ENCODE measurements at regions not wholly inside any gene's neighbourhood (a gene's known extent, or its start where the extent isn't known, plus 50 kb on each side); places are given as distances from the start of the nearest gene placed in this dataset.

- TF ChIP-seq, protein P1, sequence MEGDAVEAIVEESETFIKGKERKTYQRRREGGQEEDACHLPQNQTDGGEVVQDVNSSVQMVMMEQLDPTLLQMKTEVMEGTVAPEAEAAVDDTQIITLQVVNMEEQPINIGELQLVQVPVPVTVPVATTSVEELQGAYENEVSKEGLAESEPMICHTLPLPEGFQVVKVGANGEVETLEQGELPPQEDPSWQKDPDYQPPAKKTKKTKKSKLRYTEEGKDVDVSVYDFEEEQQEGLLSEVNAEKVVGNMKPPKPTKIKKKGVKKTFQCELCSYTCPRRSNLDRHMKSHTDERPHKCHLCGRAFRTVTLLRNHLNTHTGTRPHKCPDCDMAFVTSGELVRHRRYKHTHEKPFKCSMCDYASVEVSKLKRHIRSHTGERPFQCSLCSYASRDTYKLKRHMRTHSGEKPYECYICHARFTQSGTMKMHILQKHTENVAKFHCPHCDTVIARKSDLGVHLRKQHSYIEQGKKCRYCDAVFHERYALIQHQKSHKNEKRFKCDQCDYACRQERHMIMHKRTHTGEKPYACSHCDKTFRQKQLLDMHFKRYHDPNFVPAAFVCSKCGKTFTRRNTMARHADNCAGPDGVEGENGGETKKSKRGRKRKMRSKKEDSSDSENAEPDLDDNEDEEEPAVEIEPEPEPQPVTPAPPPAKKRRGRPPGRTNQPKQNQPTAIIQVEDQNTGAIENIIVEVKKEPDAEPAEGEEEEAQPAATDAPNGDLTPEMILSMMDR (IDR thresholded peaks at IDR 0.05) = no peak
- no peak for TF ChIP-seq ZFX (IDR thresholded peaks at IDR 0.05; ENCODE audit: borderline replicate concordance)
These were observed 262.6 kb downstream of the C4orf33 start for GRCh38 chr4:129358571-129358970.

DNA sequence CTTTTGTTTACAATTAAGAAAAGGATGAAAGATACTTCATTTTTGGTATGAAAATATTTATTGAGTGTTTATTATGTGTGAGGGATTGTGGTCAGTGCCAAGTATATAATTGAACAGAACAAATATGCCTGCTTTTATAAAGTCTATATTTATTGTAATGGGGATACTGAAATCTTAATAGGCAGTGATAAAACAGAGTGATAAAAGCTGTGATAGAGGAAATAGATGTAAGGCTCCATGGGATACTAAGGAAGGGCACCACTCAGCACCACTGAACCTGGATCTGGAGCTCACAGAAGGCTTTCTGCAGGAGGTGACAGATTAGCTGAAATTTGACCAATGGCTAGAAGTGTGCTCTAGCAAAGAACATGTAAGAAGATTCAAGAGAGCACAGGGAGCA lies 263.5 kb downstream of the C4orf33 start:
- no peak for TF ChIP-seq ZFX (IDR thresholded peaks at IDR 0.05; ENCODE audit: borderline replicate concordance)
- TF ChIP-seq, protein P1 (IDR thresholded peaks at IDR 0.05) = no peak
- no peak overlapping the region for H3K27ac ChIP-seq

More at GRCh38 chr4:129358571-129358970, 262.6 kb downstream of the C4orf33 start:
- no peak overlapping the region for H3K27ac ChIP-seq

DNA sequence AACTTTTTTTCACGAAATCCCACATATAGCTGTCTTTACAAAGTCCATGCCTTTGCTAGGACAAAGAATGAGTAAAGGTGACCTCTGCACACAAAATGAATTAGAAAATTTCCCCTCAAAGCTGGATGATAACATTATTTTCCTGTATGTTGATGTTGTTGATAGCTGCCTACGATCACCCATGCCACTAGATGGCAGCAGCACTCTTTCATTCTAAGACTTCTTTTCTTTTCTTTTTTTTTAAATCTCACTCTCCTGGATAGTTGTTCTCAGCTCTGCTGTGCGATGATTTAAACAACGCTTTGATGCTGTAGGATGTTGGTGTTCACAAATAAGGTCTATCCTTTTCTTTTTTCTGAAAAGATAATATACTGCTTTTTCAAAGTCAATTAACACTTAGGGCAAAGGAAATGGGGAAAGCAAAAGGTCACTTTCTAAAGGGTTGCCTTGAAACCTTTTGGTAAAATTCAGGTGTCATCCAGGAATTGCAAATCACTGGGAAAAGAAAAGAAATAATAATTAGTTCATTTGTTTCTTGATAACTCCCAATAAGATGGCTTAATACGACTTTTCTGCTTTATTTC lies 266.8 kb downstream of the C4orf33 start:
- no peak for TF ChIP-seq ZFX (IDR thresholded peaks at IDR 0.05; ENCODE audit: borderline replicate concordance)
- TF ChIP-seq, protein P1 (IDR thresholded peaks at IDR 0.05) = peak; percentile 86
- H3K27ac ChIP-seq = no peak overlapping the region

GRCh38 chr4:129364747-129365452 lies 268.9 kb downstream of the C4orf33 start:
- TF ChIP-seq, protein P1 (IDR thresholded peaks at IDR 0.05) = no peak
- no peak for TF ChIP-seq ZFX (IDR thresholded peaks at IDR 0.05; ENCODE audit: borderline replicate concordance)
- H3K27ac ChIP-seq = no peak overlapping the region

DNA sequence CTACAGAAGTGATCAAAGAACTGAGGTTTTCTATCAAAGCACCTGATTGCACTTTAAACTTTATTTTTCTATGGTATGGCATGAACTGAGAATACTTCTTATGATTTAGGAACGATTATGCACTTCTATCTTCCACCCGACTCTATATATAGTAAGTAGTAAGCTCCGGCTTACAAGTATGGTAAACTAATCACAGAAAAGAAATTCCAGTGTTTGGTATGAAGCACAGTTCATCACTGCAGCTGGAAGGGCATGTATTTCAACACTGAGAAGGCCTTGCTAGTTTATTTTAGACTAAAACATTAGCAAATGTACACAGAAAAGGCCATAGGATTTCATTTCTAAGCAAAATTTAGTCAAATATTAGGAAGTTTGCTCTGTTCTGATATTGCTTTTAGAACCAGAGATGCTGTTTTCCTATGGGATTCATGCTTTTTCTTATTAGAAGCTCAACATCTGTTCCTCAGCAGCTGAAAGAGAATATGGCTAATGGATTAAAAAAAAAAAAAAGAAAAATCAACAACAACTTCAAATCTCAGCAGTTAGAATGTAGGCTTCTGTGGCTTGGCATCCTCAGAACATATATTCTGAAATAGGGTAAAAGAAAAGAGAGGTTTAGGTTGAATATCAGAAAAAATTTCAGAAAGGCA lies 273.5 kb downstream of the C4orf33 start:
- no peak overlapping the region for H3K27ac ChIP-seq
- TF ChIP-seq, protein P1 (IDR thresholded peaks at IDR 0.05) = no peak
- no peak for TF ChIP-seq ZFX (IDR thresholded peaks at IDR 0.05; ENCODE audit: borderline replicate concordance)

GRCh38 chr4:129371065-129371464 lies 275.1 kb downstream of the C4orf33 start:
- no peak overlapping the region for H3K27ac ChIP-seq
- TF ChIP-seq, protein P1 (IDR thresholded peaks at IDR 0.05) = no peak
- TF ChIP-seq ZFX (IDR thresholded peaks at IDR 0.05; ENCODE audit: borderline replicate concordance) = no peak

DNA sequence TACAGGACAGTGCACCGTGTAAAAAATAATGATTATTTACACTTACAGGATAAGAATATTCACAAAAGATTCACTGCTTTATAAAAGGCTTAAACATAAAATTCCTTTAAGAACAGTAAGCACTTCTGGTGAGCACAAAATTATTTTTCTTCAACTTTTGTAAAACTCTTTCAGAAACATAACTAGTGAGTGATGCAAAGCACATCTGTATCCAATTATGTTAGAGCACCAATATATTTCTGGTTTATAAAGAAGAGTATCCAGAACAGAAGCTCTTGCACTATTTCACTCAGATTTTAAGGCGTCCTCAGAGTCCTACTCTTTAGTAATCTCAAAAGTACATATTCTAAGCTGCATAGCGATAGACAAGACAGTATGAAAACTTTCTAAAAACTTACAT lies 276.0 kb downstream of the C4orf33 start:
- TF ChIP-seq, protein P1 (IDR thresholded peaks at IDR 0.05) = no peak
- TF ChIP-seq ZFX (IDR thresholded peaks at IDR 0.05; ENCODE audit: borderline replicate concordance) = no peak

More for the DNA sequence above, 276.0 kb downstream of the C4orf33 start:
- H3K27ac ChIP-seq = no peak overlapping the region
